B cell (primary cell): ENCODE measurements at regions not wholly inside any gene's neighbourhood (a gene's known extent, or its start where the extent isn't known, plus 50 kb on each side); places are given as distances from the start of the nearest gene placed in this dataset.

ENCODE experiments used
- ATAC-seq: fragments of 200-7000 bp; cut with Tn5 transposase; one replicate; pipeline ENCODE4 v1.10.0; 2021; ENCODE audit warnings: low read depth, mild to moderate bottlenecking, moderate number of reproducible peaks, moderate library complexity
- CTCF ChIA-PET: fragments of 350-600 bp; sonication (Branson Sonifier 250); formaldehyde crosslinking; loops from one replicate; lab custom pipeline; 2021; ENCODE audit warnings: antibody characterized with exemption, inconsistent platforms; lab: Charles Lee
- POLR2A ChIA-PET: fragments of 350-600 bp; sonication (Branson Sonifier 250); formaldehyde crosslinking; loops from one replicate; lab custom pipeline; 2021; ENCODE audit warnings: antibody characterized with exemption; lab: Charles Lee
- DNase-seq: peaks from one replicate; pipeline ENCODE4 v3.0.0; 2013
- H2AFZ ChIP-seq: 2 replicates; pipeline ENCODE4 v1.6.1; 2012; ENCODE audit warnings: mild to moderate bottlenecking, low read depth, low read length; ENCODE audit not compliant: insufficient read depth, poor library complexity, severe bottlenecking
- H3K27ac ChIP-seq, 2 donors: 1 replicate in 1 of 2; 2 replicates in 1 of 2; pipeline ENCODE4 v1.5.1; 2012 to 2013; ENCODE audit warnings: low read length in 2 of 2, mild to moderate bottlenecking in 2 of 2, moderate library complexity in 1 of 2
- H3K27me3 ChIP-seq, 4 experiments: fragments of 200-600 bp in 1 of 4; sonication (generic) in 1 of 4; replicated peaks in 1 of 4; 1 replicate in 2 of 4; 2 replicates in 2 of 4; pipeline versions ENCODE4 v1.6.1 to v1.7.0; 2013 to 2016; ENCODE audit warnings: low read length in 3 of 4, mild to moderate bottlenecking in 2 of 4, mixed read lengths in 1 of 4, moderate library complexity in 1 of 4; ENCODE audit not compliant: insufficient read depth in 4 of 4, control insufficient read depth in 3 of 4; ENCODE audit errors: control extremely low read depth in 1 of 4
- H3K36me3 ChIP-seq, 2 experiments: replicated peaks in 1 of 2; 1 replicate in 1 of 2; 2 replicates in 1 of 2; pipeline versions ENCODE4 v1.6.1 to v1.7.1; 2013; ENCODE audit warnings: low read length in 1 of 2; ENCODE audit not compliant: insufficient read depth in 2 of 2, control insufficient read depth in 1 of 2; ENCODE audit errors: control extremely low read depth in 1 of 2, extremely low read depth in 1 of 2
- H3K4me1 ChIP-seq, 2 donors: fragments of 200-600 bp in 1 of 2; sonication (generic) in 1 of 2; 1 replicate in 1 of 2; 2 replicates in 1 of 2; pipeline versions ENCODE4 v1.5.1 to v1.6.1; 2013 to 2017; ENCODE audit warnings: low read length in 2 of 2; ENCODE audit not compliant: control insufficient read depth in 2 of 2, insufficient read depth in 2 of 2
- H3K4me2 ChIP-seq: replicated peaks from 2 replicates; pipeline ENCODE3; 2012; ENCODE audit warnings: mild to moderate bottlenecking, low read depth, low read length; ENCODE audit not compliant: poor library complexity, severe bottlenecking
- H3K4me3 ChIP-seq, 5 experiments: fragments of 200-600 bp in 1 of 5; sonication (generic) in 1 of 5; 1 replicate in 3 of 5; 2 replicates in 2 of 5; pipeline versions ENCODE4 v1.5.1 to v1.7.0; 2011 to 2016; ENCODE audit warnings: low read length in 4 of 5, mild to moderate bottlenecking in 4 of 5, low read depth in 2 of 5, control low read depth in 1 of 5, moderate library complexity in 1 of 5; ENCODE audit not compliant: insufficient read depth in 1 of 5; ENCODE audit errors: control extremely low read depth in 1 of 5, extremely low read depth in 1 of 5
- H3K79me2 ChIP-seq: fragments of 200-600 bp; sonication (generic); one replicate; pipeline ENCODE4 v1.6.0; 2016; ENCODE audit warnings: low read length; ENCODE audit not compliant: control insufficient read depth, insufficient read depth
- H3K9ac ChIP-seq: fragments of 200-600 bp; sonication (generic); 2 replicates; pipeline ENCODE4 v1.6.1; 2017; ENCODE audit warnings: mild to moderate bottlenecking, low read length, moderate library complexity
- H3K9me3 ChIP-seq, 3 donors: one replicate each; pipeline versions ENCODE4 v1.6.1 to v1.7.1; 2013; ENCODE audit warnings: low read length in 2 of 3; ENCODE audit not compliant: control insufficient read depth in 2 of 3, insufficient read depth in 1 of 3; ENCODE audit errors: control extremely low read depth in 1 of 3
- H4K20me1 ChIP-seq: 2 replicates; pipeline ENCODE4 v1.6.0; 2012; ENCODE audit warnings: mild to moderate bottlenecking, low read length; ENCODE audit not compliant: insufficient read depth, control insufficient read depth, poor library complexity, severe bottlenecking
- H3K27ac Mint-ChIP-seq: one replicate; pipeline ENCODE4 v1.8.0; 2021; ENCODE audit warnings: mixed read lengths
- H3K27me3 Mint-ChIP-seq: one replicate; pipeline ENCODE4 v1.8.0; 2021; ENCODE audit warnings: mixed read lengths
- H3K4me1 Mint-ChIP-seq: one replicate; pipeline ENCODE4 v1.8.0; 2021; ENCODE audit warnings: mixed read lengths
- H3K4me3 Mint-ChIP-seq: one replicate; pipeline ENCODE4 v1.8.0; 2021; ENCODE audit warnings: mixed read lengths
- H3K9me3 Mint-ChIP-seq: one replicate; pipeline ENCODE4 v1.8.0; 2022; ENCODE audit warnings: mixed read lengths; ENCODE audit not compliant: insufficient read depth
- EZH2 ChIP-seq: IDR thresholded peaks from 2 replicates; pipeline ENCODE4 v1.6.1; 2012; ENCODE audit warnings: borderline replicate concordance, low read depth, mild to moderate bottlenecking, moderate library complexity, low read length; ENCODE audit not compliant: insufficient read depth, poor library complexity, severe bottlenecking
- WGBS: methylation state at CpG from one replicate; pipeline ENCODE4 v1.1.5; 2013; ENCODE audit warnings: missing lambda C conversion rate; ENCODE audit not compliant: insufficient coverage; 5-methylcytosine and 5-hydroxymethylcytosine counted together
- intact Hi-C: fragments of 100-400 bp; cut with micrococcal nuclease; formaldehyde crosslinking; loops from one replicate; pipeline ENCODE4 v1.10.0; 2022
- TF ChIP-seq, protein P1 (sequence below): fragments of 200-600 bp; IDR thresholded peaks from one replicate; pipeline ENCODE4 v1.8.0; 2022; ENCODE audit warnings: antibody characterized with exemption, mild to moderate bottlenecking

GRCh38 chr11:119804698-119805097 is 75.7 kb upstream of the NECTIN1 start:
- Mint-ChIP-seq H3K4me1 (no peaks in the 10 kb centered on the region), H3K27ac (no peak overlapping the region), H3K9me3 (no peaks in the 10 kb centered on the region), H3K4me3 (no peak overlapping the region), H3K27me3 (peaks cover 17% of the 10 kb centered on the region)
- ATAC-seq (no peak), DNase-seq (no peak)
- H3K4me2 ChIP-seq = no peak overlapping the region
- H3K9ac ChIP-seq = no peak overlapping the region
- intact Hi-C loops = no loop called here
- no peak overlapping the region for H3K27ac ChIP-seq
- no peaks in the 10 kb centered on the region for H4K20me1 ChIP-seq
- ChIA-PET POLR2A (no interaction called here), CTCF (no interaction called here)
- no peak for TF ChIP-seq EZH2
- TF ChIP-seq, protein P1, sequence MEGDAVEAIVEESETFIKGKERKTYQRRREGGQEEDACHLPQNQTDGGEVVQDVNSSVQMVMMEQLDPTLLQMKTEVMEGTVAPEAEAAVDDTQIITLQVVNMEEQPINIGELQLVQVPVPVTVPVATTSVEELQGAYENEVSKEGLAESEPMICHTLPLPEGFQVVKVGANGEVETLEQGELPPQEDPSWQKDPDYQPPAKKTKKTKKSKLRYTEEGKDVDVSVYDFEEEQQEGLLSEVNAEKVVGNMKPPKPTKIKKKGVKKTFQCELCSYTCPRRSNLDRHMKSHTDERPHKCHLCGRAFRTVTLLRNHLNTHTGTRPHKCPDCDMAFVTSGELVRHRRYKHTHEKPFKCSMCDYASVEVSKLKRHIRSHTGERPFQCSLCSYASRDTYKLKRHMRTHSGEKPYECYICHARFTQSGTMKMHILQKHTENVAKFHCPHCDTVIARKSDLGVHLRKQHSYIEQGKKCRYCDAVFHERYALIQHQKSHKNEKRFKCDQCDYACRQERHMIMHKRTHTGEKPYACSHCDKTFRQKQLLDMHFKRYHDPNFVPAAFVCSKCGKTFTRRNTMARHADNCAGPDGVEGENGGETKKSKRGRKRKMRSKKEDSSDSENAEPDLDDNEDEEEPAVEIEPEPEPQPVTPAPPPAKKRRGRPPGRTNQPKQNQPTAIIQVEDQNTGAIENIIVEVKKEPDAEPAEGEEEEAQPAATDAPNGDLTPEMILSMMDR = no peak
- no peaks in the 10 kb centered on the region for H3K9me3 ChIP-seq
- no peaks in the 10 kb centered on the region for H3K4me1 ChIP-seq
- peaks cover 0 to 2% (median 0%) of the 10 kb centered on the region in 4 experiments for H3K27me3 ChIP-seq
- no peak overlapping the region for H3K4me3 ChIP-seq
- no peaks in the 10 kb centered on the region for H3K36me3 ChIP-seq
- no peak overlapping the region for H2AFZ ChIP-seq
- 100% methylated on average over 2 of the region's 5 CpGs for WGBS
- H3K79me2 ChIP-seq = no peaks in the 10 kb centered on the region

GRCh38 chr11:119803726-119804294 is 74.8 kb upstream of the NECTIN1 start:
- TF ChIP-seq, protein P1 = no peak
- no peak for TF ChIP-seq EZH2
- Mint-ChIP-seq H3K4me3 (no peak overlapping the region), H3K27ac (no peak overlapping the region), H3K27me3 (peaks cover 18% of the 10 kb centered on the region), H3K9me3 (no peaks in the 10 kb centered on the region), H3K4me1 (no peaks in the 10 kb centered on the region)
- H3K9ac ChIP-seq = no peak overlapping the region
- no peak overlapping the region for H2AFZ ChIP-seq
- WGBS = 80% methylated on average over 4 of the region's 6 CpGs
- H3K4me2 ChIP-seq = no peak overlapping the region
- intact Hi-C loops = no loop called here
- CTCF ChIA-PET = no interaction called here
- H3K36me3 ChIP-seq = no peaks in the 10 kb centered on the region
- POLR2A ChIA-PET = no interaction called here
- H3K79me2 ChIP-seq = no peaks in the 10 kb centered on the region
- no peaks in the 10 kb centered on the region for H3K4me1 ChIP-seq
- H4K20me1 ChIP-seq = no peaks in the 10 kb centered on the region
- H3K27ac ChIP-seq = no peak overlapping the region
- H3K9me3 ChIP-seq = no peaks in the 10 kb centered on the region
- no peak overlapping the region for H3K4me3 ChIP-seq
- DNase-seq (no peak), ATAC-seq (no peak)
- peaks cover 0 to 2% (median 0%) of the 10 kb centered on the region in 4 experiments for H3K27me3 ChIP-seq
